ENCODE measurements at regions not wholly inside any gene's neighbourhood (a gene's known extent, or its start where the extent isn't known, plus 50 kb on each side); places are given as distances from the start of the nearest gene placed in this dataset.

DNA sequence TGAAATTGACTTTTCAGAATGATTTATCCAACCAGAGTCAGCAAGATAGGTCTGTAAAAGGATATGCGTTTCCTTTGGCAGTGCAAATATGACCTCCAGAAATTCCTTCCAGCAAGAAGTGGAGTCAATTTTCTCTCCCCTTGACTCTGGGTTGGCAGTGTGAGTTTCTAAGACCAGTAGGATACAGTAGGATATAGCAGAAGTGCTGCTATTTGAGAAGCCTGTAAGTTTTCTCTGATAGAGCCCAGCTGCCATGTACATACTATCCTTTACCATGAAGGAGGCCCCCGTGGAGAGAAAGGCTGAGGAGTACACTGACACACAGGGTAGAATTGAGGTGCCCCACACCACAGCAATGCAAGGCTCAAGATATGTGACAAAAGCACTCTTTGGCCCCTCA, 409.1 kb upstream of the PDZRN3 start:
- ChIA-PET POLR2A (ENCODE audit: low non-redundant PET) (no interaction called here), CTCF (no interaction called here)
- Histone ChIP-seq H3K9me3 (ENCODE audit: low read depth, low read length, poor library complexity, severe bottlenecking) (no peaks in the 10 kb centered on the region), H3K36me3 (ENCODE audit: insufficient read depth, low read length, poor library complexity, severe bottlenecking) (no peaks in the 10 kb centered on the region), H3K4me3 (ENCODE audit: low read depth, low read length, poor library complexity, severe bottlenecking) (no peak overlapping the region), H3K27ac (ENCODE audit: low read depth, low read length, poor library complexity, severe bottlenecking) (no peak overlapping the region), H3K4me1 (ENCODE audit: insufficient read depth, low read length, poor library complexity, severe bottlenecking) (no peaks in the 10 kb centered on the region), H3K27me3 (replicated peaks; ENCODE audit: insufficient read depth, low read depth, low read length, poor library complexity) (no peaks in the 10 kb centered on the region)
- BruUV-seq (replicated peaks), result no TSS peak
- intact Hi-C loops (cut with micrococcal nuclease; ENCODE audit: unreplicated experiment), result no loop called here
- DNase-seq (ENCODE audit: low spot score), result no peak
- no peak for TF ChIP-seq EZH2 (IDR thresholded peaks at IDR 0.05; ENCODE audit: borderline replicate concordance, low read depth, low read length, poor library complexity, severe bottlenecking)
- TF ChIP-seq, protein P1, sequence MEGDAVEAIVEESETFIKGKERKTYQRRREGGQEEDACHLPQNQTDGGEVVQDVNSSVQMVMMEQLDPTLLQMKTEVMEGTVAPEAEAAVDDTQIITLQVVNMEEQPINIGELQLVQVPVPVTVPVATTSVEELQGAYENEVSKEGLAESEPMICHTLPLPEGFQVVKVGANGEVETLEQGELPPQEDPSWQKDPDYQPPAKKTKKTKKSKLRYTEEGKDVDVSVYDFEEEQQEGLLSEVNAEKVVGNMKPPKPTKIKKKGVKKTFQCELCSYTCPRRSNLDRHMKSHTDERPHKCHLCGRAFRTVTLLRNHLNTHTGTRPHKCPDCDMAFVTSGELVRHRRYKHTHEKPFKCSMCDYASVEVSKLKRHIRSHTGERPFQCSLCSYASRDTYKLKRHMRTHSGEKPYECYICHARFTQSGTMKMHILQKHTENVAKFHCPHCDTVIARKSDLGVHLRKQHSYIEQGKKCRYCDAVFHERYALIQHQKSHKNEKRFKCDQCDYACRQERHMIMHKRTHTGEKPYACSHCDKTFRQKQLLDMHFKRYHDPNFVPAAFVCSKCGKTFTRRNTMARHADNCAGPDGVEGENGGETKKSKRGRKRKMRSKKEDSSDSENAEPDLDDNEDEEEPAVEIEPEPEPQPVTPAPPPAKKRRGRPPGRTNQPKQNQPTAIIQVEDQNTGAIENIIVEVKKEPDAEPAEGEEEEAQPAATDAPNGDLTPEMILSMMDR (conservative IDR thresholded peaks at IDR 0.05; ENCODE audit: low read depth, low read length), result no peak

DNA sequence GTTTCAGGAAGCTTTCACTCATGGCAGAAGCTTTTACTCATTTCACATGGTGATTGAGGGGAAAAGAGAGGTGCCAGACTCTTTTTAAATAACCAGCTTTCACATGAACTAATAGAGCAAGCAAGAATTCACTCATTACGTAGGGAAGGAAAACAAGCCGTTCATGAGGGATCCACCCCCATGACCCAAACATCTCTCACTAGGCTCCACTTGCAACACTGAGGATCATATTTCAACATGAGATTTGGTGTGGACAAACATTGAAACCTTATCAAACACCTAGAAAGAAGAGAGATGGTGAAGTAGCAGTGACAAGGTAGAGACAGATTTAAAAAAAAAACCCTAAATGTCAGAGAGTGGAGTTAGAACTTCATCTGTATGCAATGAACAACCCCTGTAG, 408.6 kb upstream of the PDZRN3 start:
- Histone ChIP-seq H3K4me3 (ENCODE audit: low read depth, low read length, poor library complexity, severe bottlenecking) (no peak overlapping the region), H3K27ac (ENCODE audit: low read depth, low read length, poor library complexity, severe bottlenecking) (no peak overlapping the region), H3K27me3 (replicated peaks; ENCODE audit: insufficient read depth, low read depth, low read length, poor library complexity) (no peaks in the 10 kb centered on the region), H3K4me1 (ENCODE audit: insufficient read depth, low read length, poor library complexity, severe bottlenecking) (no peaks in the 10 kb centered on the region), H3K9me3 (ENCODE audit: low read depth, low read length, poor library complexity, severe bottlenecking) (no peaks in the 10 kb centered on the region), H3K36me3 (ENCODE audit: insufficient read depth, low read length, poor library complexity, severe bottlenecking) (no peaks in the 10 kb centered on the region)
- CTCF ChIA-PET, result no interaction called here
- POLR2A ChIA-PET (ENCODE audit: low non-redundant PET), result no interaction called here
- intact Hi-C loops (cut with micrococcal nuclease; ENCODE audit: unreplicated experiment), result no loop called here
- no TSS peak for BruUV-seq (replicated peaks)
- TF ChIP-seq EZH2 (IDR thresholded peaks at IDR 0.05; ENCODE audit: borderline replicate concordance, low read depth, low read length, poor library complexity, severe bottlenecking), result no peak
- TF ChIP-seq, protein P1 (conservative IDR thresholded peaks at IDR 0.05; ENCODE audit: low read depth, low read length), result no peak
- DNase-seq (ENCODE audit: low spot score), result no peak

DNA sequence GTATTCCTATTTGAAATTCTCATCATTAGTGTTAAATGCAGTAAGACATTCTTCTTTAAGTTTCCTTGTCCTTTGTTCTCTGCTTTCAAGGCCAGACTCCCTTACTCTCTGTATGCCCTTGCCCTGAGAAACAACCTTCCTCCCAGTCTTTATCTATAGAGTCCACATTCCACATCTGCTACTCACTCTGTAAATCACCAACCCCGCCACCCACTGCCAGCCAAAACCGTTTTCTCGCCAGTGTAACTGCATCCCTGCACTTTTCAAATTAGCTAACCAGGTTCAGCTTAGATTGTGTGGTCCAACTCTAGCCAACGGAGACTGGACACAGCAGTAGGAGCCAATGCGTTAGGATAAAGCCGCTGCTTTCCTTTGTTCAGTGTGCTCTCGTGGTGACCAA, 402.4 kb upstream of the PDZRN3 start:
- no peak for TF ChIP-seq EZH2 (IDR thresholded peaks at IDR 0.05; ENCODE audit: borderline replicate concordance, low read depth, low read length, poor library complexity, severe bottlenecking)
- TF ChIP-seq, protein P1 (conservative IDR thresholded peaks at IDR 0.05; ENCODE audit: low read depth, low read length), result no peak
- DNase-seq (ENCODE audit: low spot score), result no peak
- no peaks in the 10 kb centered on the region for H3K9me3 ChIP-seq (ENCODE audit: low read depth, low read length, poor library complexity, severe bottlenecking)
- ChIA-PET POLR2A (ENCODE audit: low non-redundant PET) (no interaction called here), CTCF (no interaction called here)
- no peaks in the 10 kb centered on the region for H3K36me3 ChIP-seq (ENCODE audit: insufficient read depth, low read length, poor library complexity, severe bottlenecking)
- no peak overlapping the region for H3K27ac ChIP-seq (ENCODE audit: low read depth, low read length, poor library complexity, severe bottlenecking)
- no peaks in the 10 kb centered on the region for H3K27me3 ChIP-seq (replicated peaks; ENCODE audit: insufficient read depth, low read depth, low read length, poor library complexity)
- no TSS peak for BruUV-seq (replicated peaks)
- no peaks in the 10 kb centered on the region for H3K4me1 ChIP-seq (ENCODE audit: insufficient read depth, low read length, poor library complexity, severe bottlenecking)
- intact Hi-C loops (cut with micrococcal nuclease; ENCODE audit: unreplicated experiment), result no loop called here
- H3K4me3 ChIP-seq (ENCODE audit: low read depth, low read length, poor library complexity, severe bottlenecking), result no peak overlapping the region
